ENCODE measurements at regions not wholly inside any gene's neighbourhood (a gene's known extent, or its start where the extent isn't known, plus 50 kb on each side); places are given as distances from the start of the nearest gene placed in this dataset.

GRCh38 chr12:33555128-33555527 is 115.5 kb upstream of the SYT10 start:
- no peaks in the 10 kb centered on the region for H3K4me1 ChIP-seq (ENCODE audit: insufficient read depth)
- H3K27me3 ChIP-seq = no peaks in the 10 kb centered on the region
- no peaks in the 10 kb centered on the region for H4K20me1 ChIP-seq (ENCODE audit: insufficient read depth, poor library complexity, severe bottlenecking)
- H3K4me3 ChIP-seq = no peak overlapping the region
- no peak overlapping the region for H3K4me2 ChIP-seq
- no peaks in the 10 kb centered on the region for H3K79me2 ChIP-seq
- H3K27ac ChIP-seq = no peak overlapping the region
- no peaks in the 10 kb centered on the region for H3K9me2 ChIP-seq (replicated peaks; ENCODE audit: insufficient read depth)
- no peaks in the 10 kb centered on the region for H3K9me3 ChIP-seq (ENCODE audit: low read depth)
- no peaks in the 10 kb centered on the region for H3K36me3 ChIP-seq (replicated peaks; ENCODE audit: insufficient read depth, low read depth)
- H2AFZ ChIP-seq = no peak overlapping the region
- no peak for DNase-seq (ENCODE audit: low spot score)
- TF ChIP-seq EZH2 (IDR thresholded peaks at IDR 0.05; ENCODE audit: borderline replicate concordance) = no peak
- TF ChIP-seq, protein P1, sequence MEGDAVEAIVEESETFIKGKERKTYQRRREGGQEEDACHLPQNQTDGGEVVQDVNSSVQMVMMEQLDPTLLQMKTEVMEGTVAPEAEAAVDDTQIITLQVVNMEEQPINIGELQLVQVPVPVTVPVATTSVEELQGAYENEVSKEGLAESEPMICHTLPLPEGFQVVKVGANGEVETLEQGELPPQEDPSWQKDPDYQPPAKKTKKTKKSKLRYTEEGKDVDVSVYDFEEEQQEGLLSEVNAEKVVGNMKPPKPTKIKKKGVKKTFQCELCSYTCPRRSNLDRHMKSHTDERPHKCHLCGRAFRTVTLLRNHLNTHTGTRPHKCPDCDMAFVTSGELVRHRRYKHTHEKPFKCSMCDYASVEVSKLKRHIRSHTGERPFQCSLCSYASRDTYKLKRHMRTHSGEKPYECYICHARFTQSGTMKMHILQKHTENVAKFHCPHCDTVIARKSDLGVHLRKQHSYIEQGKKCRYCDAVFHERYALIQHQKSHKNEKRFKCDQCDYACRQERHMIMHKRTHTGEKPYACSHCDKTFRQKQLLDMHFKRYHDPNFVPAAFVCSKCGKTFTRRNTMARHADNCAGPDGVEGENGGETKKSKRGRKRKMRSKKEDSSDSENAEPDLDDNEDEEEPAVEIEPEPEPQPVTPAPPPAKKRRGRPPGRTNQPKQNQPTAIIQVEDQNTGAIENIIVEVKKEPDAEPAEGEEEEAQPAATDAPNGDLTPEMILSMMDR (IDR thresholded peaks at IDR 0.05; ENCODE audit: poor library complexity) = no peak
- no peak for TF ChIP-seq EZH2phosphoT487 (IDR thresholded peaks at IDR 0.05; ENCODE audit: low read depth, severe bottlenecking, unreplicated experiment)

DNA sequence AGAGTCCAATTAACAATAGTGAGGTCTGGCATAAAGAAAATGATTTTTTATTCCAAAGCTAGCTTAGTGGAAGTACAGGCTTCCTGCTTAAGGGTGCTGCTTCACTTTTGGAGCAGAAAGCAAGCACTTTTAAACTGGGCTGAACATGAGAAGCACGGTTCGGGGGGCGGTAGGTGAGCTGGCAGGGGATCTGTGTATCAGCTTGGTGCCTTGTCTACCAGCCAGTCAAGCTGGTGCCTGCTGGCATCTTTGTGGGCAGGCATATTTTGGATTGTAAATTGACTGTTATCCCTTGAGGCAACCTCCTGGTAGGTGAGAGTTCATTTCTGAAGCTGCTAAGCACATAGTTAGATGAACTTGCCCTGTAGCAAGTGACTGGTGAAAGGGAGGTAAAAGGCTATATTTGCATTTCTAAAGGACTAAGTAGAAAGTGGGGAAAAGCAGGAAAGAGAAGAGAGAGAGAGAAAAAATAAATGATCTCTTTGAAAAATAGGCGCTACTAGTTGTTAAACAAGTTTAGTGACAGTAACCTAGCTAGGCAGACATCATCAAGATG is 121.1 kb upstream of the SYT10 start:
- H3K4me2 ChIP-seq = no peak overlapping the region
- TF ChIP-seq, protein P1 (IDR thresholded peaks at IDR 0.05; ENCODE audit: poor library complexity) = no peak
- no peak for TF ChIP-seq EZH2phosphoT487 (IDR thresholded peaks at IDR 0.05; ENCODE audit: low read depth, severe bottlenecking, unreplicated experiment)
- no peak for TF ChIP-seq EZH2 (IDR thresholded peaks at IDR 0.05; ENCODE audit: borderline replicate concordance)
- H3K4me3 ChIP-seq = no peak overlapping the region
- no peak for DNase-seq (ENCODE audit: low spot score)
- H4K20me1 ChIP-seq (ENCODE audit: insufficient read depth, poor library complexity, severe bottlenecking) = no peaks in the 10 kb centered on the region
- H3K27me3 ChIP-seq = no peaks in the 10 kb centered on the region
- H3K9me2 ChIP-seq (replicated peaks; ENCODE audit: insufficient read depth) = no peaks in the 10 kb centered on the region
- no peaks in the 10 kb centered on the region for H3K79me2 ChIP-seq
- H3K36me3 ChIP-seq (replicated peaks; ENCODE audit: insufficient read depth, low read depth) = no peaks in the 10 kb centered on the region
- WGBS (ENCODE audit: low lambda C conversion rate, missing lambda C conversion rate) = 76% methylated on average over 4 of the region's 4 CpGs
- no peak overlapping the region for H3K27ac ChIP-seq
- no peak overlapping the region for H2AFZ ChIP-seq
- H3K4me1 ChIP-seq (ENCODE audit: insufficient read depth) = no peaks in the 10 kb centered on the region
- peaks cover 3% of the 10 kb centered on the region for H3K9me3 ChIP-seq (ENCODE audit: low read depth)

GRCh38 chr12:33562401-33562800 is 122.8 kb upstream of the SYT10 start:
- Histone ChIP-seq H3K9me3 (ENCODE audit: low read depth) (peaks cover 3% of the 10 kb centered on the region), H3K9me2 (replicated peaks; ENCODE audit: insufficient read depth) (no peaks in the 10 kb centered on the region), H3K36me3 (replicated peaks; ENCODE audit: insufficient read depth, low read depth) (no peaks in the 10 kb centered on the region), H2AFZ (no peak overlapping the region), H3K27me3 (no peaks in the 10 kb centered on the region), H3K4me1 (ENCODE audit: insufficient read depth) (no peaks in the 10 kb centered on the region), H4K20me1 (ENCODE audit: insufficient read depth, poor library complexity, severe bottlenecking) (no peaks in the 10 kb centered on the region), H3K4me3 (no peak overlapping the region), H3K27ac (no peak overlapping the region), H3K4me2 (no peak overlapping the region), H3K79me2 (no peaks in the 10 kb centered on the region)
- TF ChIP-seq EZH2phosphoT487 (IDR thresholded peaks at IDR 0.05; ENCODE audit: low read depth, severe bottlenecking, unreplicated experiment) = no peak
- TF ChIP-seq, protein P1 (IDR thresholded peaks at IDR 0.05; ENCODE audit: poor library complexity) = no peak
- no peak for TF ChIP-seq EZH2 (IDR thresholded peaks at IDR 0.05; ENCODE audit: borderline replicate concordance)
- no peak for DNase-seq (ENCODE audit: low spot score)
- WGBS (ENCODE audit: low lambda C conversion rate, missing lambda C conversion rate) = 85% methylated on average over 2 of the region's 2 CpGs

GRCh38 chr12:33566403-33566802 is 126.8 kb upstream of the SYT10 start:
- Histone ChIP-seq H3K79me2 (no peaks in the 10 kb centered on the region), H3K9me3 (ENCODE audit: low read depth) (peaks cover 3% of the 10 kb centered on the region), H2AFZ (no peak overlapping the region), H3K36me3 (replicated peaks; ENCODE audit: insufficient read depth, low read depth) (no peaks in the 10 kb centered on the region), H3K4me2 (no peak overlapping the region), H3K4me3 (no peak overlapping the region), H3K9me2 (replicated peaks; ENCODE audit: insufficient read depth) (no peaks in the 10 kb centered on the region), H3K27me3 (no peaks in the 10 kb centered on the region), H3K4me1 (ENCODE audit: insufficient read depth) (no peaks in the 10 kb centered on the region), H4K20me1 (ENCODE audit: insufficient read depth, poor library complexity, severe bottlenecking) (no peaks in the 10 kb centered on the region), H3K27ac (no peak overlapping the region)
- no peak for TF ChIP-seq EZH2 (IDR thresholded peaks at IDR 0.05; ENCODE audit: borderline replicate concordance)
- no peak for TF ChIP-seq EZH2phosphoT487 (IDR thresholded peaks at IDR 0.05; ENCODE audit: low read depth, severe bottlenecking, unreplicated experiment)
- TF ChIP-seq, protein P1 (IDR thresholded peaks at IDR 0.05; ENCODE audit: poor library complexity) = no peak
- 58% methylated on average over 3 of the region's 3 CpGs for WGBS (ENCODE audit: low lambda C conversion rate, missing lambda C conversion rate)
- no peak for DNase-seq (ENCODE audit: low spot score)
